ENCODE measurements at regions not wholly inside any gene's neighbourhood (a gene's known extent, or its start where the extent isn't known, plus 50 kb on each side); places are given as distances from the start of the nearest gene placed in this dataset.

DNA sequence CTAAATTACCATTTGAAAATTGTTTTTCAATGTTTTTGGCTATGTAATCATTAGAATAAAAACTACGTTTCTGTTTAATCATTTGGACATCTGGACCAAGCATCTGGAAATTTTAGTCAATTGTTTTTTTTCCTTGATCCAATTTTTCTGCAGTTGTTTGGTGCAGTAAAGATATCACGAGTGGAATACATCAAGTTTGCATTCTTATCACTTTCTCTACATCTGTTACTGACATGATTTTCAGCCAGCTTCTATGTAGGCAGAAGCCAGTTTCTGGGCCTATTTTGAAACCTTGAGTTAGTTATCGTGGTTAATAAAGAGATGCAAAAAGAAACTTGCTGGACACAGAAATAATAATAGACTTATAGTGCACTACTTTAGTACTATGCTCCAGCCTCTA is 277.9 kb upstream of the ADAMTS5 start:
- TF ChIP-seq, protein P1, sequence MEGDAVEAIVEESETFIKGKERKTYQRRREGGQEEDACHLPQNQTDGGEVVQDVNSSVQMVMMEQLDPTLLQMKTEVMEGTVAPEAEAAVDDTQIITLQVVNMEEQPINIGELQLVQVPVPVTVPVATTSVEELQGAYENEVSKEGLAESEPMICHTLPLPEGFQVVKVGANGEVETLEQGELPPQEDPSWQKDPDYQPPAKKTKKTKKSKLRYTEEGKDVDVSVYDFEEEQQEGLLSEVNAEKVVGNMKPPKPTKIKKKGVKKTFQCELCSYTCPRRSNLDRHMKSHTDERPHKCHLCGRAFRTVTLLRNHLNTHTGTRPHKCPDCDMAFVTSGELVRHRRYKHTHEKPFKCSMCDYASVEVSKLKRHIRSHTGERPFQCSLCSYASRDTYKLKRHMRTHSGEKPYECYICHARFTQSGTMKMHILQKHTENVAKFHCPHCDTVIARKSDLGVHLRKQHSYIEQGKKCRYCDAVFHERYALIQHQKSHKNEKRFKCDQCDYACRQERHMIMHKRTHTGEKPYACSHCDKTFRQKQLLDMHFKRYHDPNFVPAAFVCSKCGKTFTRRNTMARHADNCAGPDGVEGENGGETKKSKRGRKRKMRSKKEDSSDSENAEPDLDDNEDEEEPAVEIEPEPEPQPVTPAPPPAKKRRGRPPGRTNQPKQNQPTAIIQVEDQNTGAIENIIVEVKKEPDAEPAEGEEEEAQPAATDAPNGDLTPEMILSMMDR (IDR thresholded peaks at IDR 0.05) = no peak
- TF ChIP-seq, protein P2, sequence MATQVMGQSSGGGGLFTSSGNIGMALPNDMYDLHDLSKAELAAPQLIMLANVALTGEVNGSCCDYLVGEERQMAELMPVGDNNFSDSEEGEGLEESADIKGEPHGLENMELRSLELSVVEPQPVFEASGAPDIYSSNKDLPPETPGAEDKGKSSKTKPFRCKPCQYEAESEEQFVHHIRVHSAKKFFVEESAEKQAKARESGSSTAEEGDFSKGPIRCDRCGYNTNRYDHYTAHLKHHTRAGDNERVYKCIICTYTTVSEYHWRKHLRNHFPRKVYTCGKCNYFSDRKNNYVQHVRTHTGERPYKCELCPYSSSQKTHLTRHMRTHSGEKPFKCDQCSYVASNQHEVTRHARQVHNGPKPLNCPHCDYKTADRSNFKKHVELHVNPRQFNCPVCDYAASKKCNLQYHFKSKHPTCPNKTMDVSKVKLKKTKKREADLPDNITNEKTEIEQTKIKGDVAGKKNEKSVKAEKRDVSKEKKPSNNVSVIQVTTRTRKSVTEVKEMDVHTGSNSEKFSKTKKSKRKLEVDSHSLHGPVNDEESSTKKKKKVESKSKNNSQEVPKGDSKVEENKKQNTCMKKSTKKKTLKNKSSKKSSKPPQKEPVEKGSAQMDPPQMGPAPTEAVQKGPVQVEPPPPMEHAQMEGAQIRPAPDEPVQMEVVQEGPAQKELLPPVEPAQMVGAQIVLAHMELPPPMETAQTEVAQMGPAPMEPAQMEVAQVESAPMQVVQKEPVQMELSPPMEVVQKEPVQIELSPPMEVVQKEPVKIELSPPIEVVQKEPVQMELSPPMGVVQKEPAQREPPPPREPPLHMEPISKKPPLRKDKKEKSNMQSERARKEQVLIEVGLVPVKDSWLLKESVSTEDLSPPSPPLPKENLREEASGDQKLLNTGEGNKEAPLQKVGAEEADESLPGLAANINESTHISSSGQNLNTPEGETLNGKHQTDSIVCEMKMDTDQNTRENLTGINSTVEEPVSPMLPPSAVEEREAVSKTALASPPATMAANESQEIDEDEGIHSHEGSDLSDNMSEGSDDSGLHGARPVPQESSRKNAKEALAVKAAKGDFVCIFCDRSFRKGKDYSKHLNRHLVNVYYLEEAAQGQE (IDR thresholded peaks at IDR 0.05; ENCODE audit: insufficient read depth in 1 of 2, low read depth in 2 of 2, low read length in 1 of 2) = no peak
- TF ChIP-seq TCF7L2 (IDR thresholded peaks at IDR 0.05; ENCODE audit: low read depth, low read length) = no peak
